HUES48 (cell line): ENCODE measurements at regions not wholly inside any gene's neighbourhood (a gene's known extent, or its start where the extent isn't known, plus 50 kb on each side); places are given as distances from the start of the nearest gene placed in this dataset.

Source experiments
- H3K27ac ChIP-seq: one replicate; pipeline ENCODE4 v1.7.0; 2013; ENCODE audit warnings: low read depth, low read length, inconsistent platforms
- H3K27me3 ChIP-seq: 2 replicates; pipeline ENCODE4 v1.6.1; 2013; ENCODE audit warnings: mild to moderate bottlenecking, low read length; ENCODE audit not compliant: control insufficient read depth, insufficient read depth
- H3K36me3 ChIP-seq: 2 replicates; pipeline ENCODE4 v1.6.1; 2013; ENCODE audit warnings: low read length; ENCODE audit not compliant: control insufficient read depth, insufficient read depth
- H3K4me1 ChIP-seq: 2 replicates; pipeline ENCODE4 v1.6.1; 2013; ENCODE audit warnings: mild to moderate bottlenecking, low read length; ENCODE audit not compliant: control insufficient read depth, insufficient read depth
- H3K4me3 ChIP-seq: 2 replicates; pipeline ENCODE4 v1.5.1; 2013; ENCODE audit warnings: mild to moderate bottlenecking, low read depth, low read length
- H3K9ac ChIP-seq: 2 replicates; pipeline ENCODE4 v1.6.1; 2013; ENCODE audit warnings: mild to moderate bottlenecking, low read depth, low read length, moderate library complexity
- H3K9me3 ChIP-seq: 2 replicates; pipeline ENCODE4 v1.6.1; 2013; ENCODE audit warnings: low read length; ENCODE audit not compliant: control insufficient read depth, insufficient read depth

DNA sequence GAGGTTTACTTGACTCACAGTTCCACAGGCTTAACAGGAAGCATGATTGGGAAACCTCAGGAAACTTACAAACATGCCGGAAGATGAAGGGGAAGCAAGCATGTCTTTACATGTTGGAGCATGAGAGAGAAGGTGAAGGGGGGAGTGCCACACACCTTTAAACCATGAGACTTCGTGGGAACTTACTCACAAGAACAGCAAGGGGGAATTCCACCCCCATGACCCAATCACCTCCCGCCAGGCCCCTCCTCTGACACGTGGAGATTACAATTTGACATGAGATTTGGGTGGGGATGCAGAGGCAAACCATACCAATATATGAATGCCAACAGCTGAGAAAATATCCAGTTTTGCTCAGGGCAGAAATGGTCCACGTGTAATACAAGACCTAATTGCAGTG, 518.6 kb downstream of the VRK1 start:
- Histone ChIP-seq H3K27me3 (no peaks in the 10 kb centered on the region), H3K27ac (no peak overlapping the region), H3K9ac (no peak overlapping the region), H3K4me1 (no peaks in the 10 kb centered on the region), H3K36me3 (no peaks in the 10 kb centered on the region), H3K4me3 (no peak overlapping the region), H3K9me3 (no peaks in the 10 kb centered on the region)

DNA sequence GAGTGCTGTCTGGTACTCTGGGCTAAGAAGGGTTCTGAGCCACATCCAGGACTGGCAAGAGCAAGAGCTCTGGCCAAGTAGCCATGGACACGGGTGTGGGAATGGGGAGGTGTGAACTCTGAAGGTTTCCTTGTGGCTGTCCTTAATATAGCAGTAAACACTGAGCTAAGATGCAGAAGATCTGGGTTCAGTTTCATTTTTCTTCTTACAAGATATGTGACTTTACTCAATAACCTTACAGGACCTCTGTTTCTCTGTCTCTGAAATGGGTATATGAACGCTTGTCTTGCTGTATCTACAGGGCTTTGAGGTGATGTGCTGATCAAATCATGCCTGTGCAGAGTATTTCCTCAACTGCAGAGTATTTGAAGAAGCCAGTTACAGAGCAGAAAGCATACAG, 521.2 kb downstream of the VRK1 start:
- Histone ChIP-seq H3K36me3 (no peaks in the 10 kb centered on the region), H3K4me1 (no peaks in the 10 kb centered on the region), H3K27me3 (no peaks in the 10 kb centered on the region), H3K9me3 (no peaks in the 10 kb centered on the region), H3K27ac (no peak overlapping the region), H3K9ac (no peak overlapping the region), H3K4me3 (no peak overlapping the region)

DNA sequence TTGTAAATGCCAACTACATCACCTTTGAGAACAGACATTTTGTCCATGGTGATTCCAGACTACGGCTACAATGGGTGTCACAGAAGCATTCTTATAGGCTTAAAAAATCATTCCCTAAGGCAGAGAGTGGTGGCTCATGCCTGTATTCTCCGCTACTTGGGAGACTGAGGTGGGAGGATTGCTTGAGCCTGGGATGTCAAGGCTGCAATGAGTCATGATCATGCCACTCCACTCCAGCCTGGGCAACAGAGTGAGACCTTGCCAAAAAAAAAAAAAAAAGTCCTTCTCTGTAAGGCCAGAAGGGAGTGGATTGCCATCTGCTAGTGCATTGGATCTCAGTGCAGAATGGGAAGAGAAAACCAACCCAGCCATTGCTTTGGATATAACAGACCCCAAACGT, 522.5 kb downstream of the VRK1 start:
- no peak overlapping the region for H3K4me3 ChIP-seq
- no peak overlapping the region for H3K9ac ChIP-seq
- H3K9me3 ChIP-seq: no peaks in the 10 kb centered on the region
- H3K27me3 ChIP-seq: no peaks in the 10 kb centered on the region
- no peaks in the 10 kb centered on the region for H3K4me1 ChIP-seq
- no peak overlapping the region for H3K27ac ChIP-seq
- no peaks in the 10 kb centered on the region for H3K36me3 ChIP-seq

DNA sequence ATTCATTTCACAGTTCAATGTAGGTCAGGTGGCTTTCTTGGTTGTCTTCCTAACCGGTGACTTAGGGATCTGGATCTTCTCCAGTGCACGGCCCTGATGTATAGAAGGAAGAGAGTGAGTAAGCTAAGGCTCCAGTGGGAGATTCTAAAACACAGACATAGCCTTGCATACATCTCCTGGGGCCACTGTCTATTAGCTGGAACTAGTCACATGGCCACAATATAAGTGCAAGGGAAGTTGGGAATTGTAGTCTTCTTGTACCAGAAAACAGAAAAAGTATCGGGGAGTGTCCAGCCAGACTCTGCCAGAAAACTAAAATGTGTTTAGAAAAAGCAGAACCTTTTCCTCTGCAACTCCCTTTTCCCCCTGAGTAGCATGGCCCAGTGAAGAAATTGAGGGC, 531.6 kb downstream of the VRK1 start:
- Histone ChIP-seq H3K36me3 (no peaks in the 10 kb centered on the region), H3K27me3 (no peaks in the 10 kb centered on the region), H3K4me1 (0 out of 2 replicates have a peak, but pooled peaks cover 2% of the 10 kb centered on the region), H3K9me3 (no peaks in the 10 kb centered on the region), H3K9ac (no peak overlapping the region), H3K4me3 (no peak overlapping the region), H3K27ac (no peak overlapping the region)

DNA sequence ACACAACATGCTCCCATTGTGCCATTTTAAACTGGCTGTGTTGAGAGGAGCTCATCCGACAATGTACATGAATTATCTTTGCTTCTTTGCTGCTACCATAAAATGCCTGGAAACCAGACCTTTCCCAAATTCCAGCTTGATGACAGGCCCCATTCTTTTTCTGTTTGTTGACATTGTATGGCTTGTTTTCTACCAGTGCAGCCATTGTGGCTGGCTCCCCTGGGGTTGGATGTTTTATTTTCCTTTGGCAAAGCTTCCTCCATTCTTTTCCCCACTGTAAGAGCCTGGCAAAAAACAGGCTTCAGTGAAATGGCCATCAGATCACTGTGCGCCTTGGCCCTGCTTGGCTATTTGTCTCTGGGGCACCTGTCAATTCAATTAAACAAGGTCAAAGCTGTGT, 532.5 kb downstream of the VRK1 start:
- Histone ChIP-seq H3K9me3 (no peaks in the 10 kb centered on the region), H3K27me3 (no peaks in the 10 kb centered on the region), H3K27ac (no peak overlapping the region), H3K36me3 (no peaks in the 10 kb centered on the region), H3K4me1 (0 out of 2 replicates have a peak, but pooled peaks cover 2% of the 10 kb centered on the region), H3K9ac (no peak overlapping the region), H3K4me3 (no peak overlapping the region)

DNA sequence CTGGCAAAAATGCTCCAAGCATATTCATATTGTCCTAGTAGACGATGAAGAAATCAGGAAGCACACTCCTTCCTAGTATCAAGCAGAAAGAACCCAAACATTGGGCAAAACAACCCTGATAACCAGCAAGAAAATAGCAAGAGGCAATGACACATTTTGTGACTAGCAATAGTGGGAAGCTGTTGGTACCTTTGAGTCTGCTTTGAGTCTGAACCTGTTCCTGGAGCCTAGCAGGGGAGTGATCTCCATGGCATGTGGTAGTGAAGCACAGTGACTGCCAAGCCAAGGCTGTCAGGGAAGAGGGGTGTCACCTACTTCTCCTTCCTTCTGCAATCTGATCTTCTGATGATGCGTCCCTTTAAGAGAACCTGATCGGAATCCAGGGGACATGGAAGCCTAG, 533.9 kb downstream of the VRK1 start:
- no peaks in the 10 kb centered on the region for H3K9me3 ChIP-seq
- H3K27ac ChIP-seq: no peak overlapping the region
- no peaks in the 10 kb centered on the region for H3K27me3 ChIP-seq
- 0 out of 2 replicates have a peak, but pooled peaks cover 2% of the 10 kb centered on the region for H3K4me1 ChIP-seq
- no peak overlapping the region for H3K4me3 ChIP-seq
- H3K9ac ChIP-seq: no peak overlapping the region
- no peaks in the 10 kb centered on the region for H3K36me3 ChIP-seq

DNA sequence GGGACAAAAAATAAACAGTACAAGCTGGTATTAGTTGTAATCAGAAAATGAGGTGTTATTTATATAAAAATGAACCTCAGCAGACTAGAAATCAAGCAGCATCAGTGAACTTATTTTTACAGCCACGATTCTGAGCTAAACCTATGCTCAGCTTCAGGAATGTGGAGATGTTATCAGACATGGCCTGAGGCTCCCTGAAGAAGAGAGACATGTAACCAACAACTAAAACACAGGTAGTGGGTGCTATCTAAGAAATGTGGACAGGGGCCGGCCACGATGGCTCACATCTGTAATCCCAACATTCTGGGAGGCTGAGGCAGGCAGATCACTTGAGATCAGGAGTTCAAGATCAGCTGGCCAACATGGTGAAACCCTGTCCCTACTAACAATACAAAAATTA, 534.3 kb downstream of the VRK1 start:
- no peaks in the 10 kb centered on the region for H3K9me3 ChIP-seq
- no peak overlapping the region for H3K9ac ChIP-seq

DNA sequence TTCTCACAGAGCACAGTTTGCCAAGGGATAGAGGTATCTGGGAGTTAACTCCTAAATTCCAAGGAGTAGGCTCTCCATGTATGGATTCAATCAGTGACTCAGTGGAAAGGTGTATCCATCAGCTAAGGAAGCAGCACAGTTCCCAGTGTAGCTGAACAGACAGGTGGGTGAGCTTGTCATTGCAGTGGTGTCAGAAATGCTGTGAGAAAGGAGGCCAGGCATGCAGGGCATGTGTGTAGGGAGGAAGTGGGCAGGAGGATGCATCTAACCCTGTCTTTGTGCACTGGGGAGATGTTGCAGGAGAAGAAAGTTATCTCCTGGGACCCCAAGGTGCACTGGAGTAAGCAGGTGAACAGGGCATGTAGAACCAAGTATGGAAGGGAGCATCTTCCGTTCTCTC, 539.0 kb downstream of the VRK1 start:
- H3K36me3 ChIP-seq: no peaks in the 10 kb centered on the region
- H3K27ac ChIP-seq: no peak overlapping the region
- H3K27me3 ChIP-seq: no peaks in the 10 kb centered on the region
- H3K4me3 ChIP-seq: no peak overlapping the region
- no peaks in the 10 kb centered on the region for H3K4me1 ChIP-seq
- H3K9me3 ChIP-seq: peaks cover 12% of the 10 kb centered on the region; the same call in 1 of the 2 replicates
- no peak overlapping the region for H3K9ac ChIP-seq

More for the DNA sequence above, 534.3 kb downstream of the VRK1 start:
- Histone ChIP-seq H3K36me3 (no peaks in the 10 kb centered on the region), H3K27ac (no peak overlapping the region), H3K4me3 (no peak overlapping the region), H3K4me1 (0 out of 2 replicates have a peak, but pooled peaks cover 2% of the 10 kb centered on the region), H3K27me3 (no peaks in the 10 kb centered on the region)

DNA sequence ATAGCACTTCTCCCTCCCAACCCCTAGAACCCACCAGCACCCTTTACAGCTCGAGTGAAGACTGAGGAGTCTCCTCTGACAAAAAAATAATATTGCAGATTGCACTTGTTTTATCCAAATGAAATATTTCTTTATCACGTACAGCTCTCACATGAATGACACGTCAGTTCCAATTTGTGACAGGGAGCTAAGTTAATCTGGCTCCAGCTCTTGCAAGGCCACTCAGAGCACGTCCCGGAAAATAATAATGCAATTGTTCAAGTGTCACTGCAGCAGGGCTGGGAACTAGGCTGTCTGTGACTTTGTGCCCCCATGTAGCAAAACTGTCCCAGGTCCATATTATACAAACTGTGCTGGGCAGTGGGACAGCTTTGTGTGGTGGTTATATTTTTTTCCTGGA, 539.6 kb downstream of the VRK1 start:
- H3K4me3 ChIP-seq: no peak overlapping the region
- H3K27me3 ChIP-seq: no peaks in the 10 kb centered on the region
- no peak overlapping the region for H3K27ac ChIP-seq
- no peak overlapping the region for H3K9ac ChIP-seq
- H3K36me3 ChIP-seq: no peaks in the 10 kb centered on the region
- no peaks in the 10 kb centered on the region for H3K4me1 ChIP-seq
- peaks cover 12% of the 10 kb centered on the region; the same call in 1 of the 2 replicates for H3K9me3 ChIP-seq

DNA sequence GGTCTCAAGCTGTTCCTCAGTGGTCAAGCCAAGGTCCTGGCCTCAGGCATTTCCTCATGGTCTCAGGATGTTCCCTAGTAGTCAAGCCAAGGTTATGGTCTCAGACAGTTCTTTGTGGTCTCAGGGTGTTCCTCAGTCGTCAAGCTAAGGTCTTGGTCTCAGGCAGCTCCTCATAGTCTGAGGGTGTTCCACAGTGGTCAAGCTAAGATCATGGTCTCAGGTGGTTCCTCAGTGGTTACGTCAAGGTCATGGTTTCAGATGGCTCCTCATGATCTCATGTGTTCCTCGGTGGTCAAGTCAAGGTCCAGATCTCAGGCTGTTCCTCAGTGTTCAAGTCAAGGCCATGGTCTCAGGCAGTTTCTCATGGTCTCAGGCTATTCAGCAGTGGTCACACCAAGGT, 540.1 kb downstream of the VRK1 start:
- Histone ChIP-seq H3K4me3 (no peak overlapping the region), H3K36me3 (no peaks in the 10 kb centered on the region), H3K9me3 (peaks cover 12% of the 10 kb centered on the region; the same call in 1 of the 2 replicates), H3K27ac (no peak overlapping the region), H3K4me1 (no peaks in the 10 kb centered on the region), H3K9ac (no peak overlapping the region), H3K27me3 (no peaks in the 10 kb centered on the region)

DNA sequence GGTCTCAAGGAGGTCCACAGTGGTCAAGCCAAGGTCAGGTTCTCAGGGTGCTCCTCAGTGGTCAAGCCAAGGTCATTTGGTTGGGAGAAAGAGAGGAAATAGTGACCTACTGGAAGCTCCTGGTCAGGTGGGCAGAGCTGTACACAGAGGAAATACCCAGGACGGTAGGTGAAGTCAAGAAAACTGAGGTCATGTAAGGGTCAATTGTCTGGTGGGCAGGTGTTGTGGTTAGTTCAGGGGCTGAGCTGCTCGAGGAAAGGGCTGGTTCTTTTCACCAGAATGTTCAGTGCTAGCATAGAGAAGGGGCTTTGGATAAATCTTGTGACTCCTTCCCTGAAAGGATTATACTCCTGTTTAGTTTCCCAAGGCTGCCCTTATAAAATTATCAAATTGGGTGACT, 540.5 kb downstream of the VRK1 start:
- Histone ChIP-seq H3K27ac (no peak overlapping the region), H3K9me3 (peaks cover 12% of the 10 kb centered on the region; the same call in 1 of the 2 replicates), H3K9ac (no peak overlapping the region), H3K36me3 (no peaks in the 10 kb centered on the region), H3K4me3 (no peak overlapping the region), H3K27me3 (no peaks in the 10 kb centered on the region), H3K4me1 (no peaks in the 10 kb centered on the region)

DNA sequence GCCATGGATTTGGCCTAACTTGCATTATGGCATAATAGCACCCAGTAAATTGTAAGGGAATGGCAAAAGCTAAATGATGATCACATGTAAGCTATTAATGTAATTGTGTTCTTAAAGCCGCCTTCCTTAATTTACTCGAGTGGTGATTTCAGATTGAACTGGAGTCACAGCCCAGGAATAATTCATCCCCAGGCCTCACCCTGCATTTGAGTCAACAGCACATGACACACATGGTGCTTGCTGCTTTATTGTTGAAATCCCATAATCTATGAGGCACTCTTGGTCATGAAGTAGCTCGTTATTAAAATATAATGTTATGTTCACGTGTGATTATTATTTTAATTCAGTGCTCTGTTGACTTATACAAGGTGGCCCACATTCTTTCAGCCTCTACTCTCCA, 547.5 kb downstream of the VRK1 start:
- no peak overlapping the region for H3K27ac ChIP-seq
- H3K27me3 ChIP-seq: no peaks in the 10 kb centered on the region
- H3K9ac ChIP-seq: no peak overlapping the region
- H3K9me3 ChIP-seq: peaks cover 11% of the 10 kb centered on the region; the same call in 1 of the 2 replicates
- no peaks in the 10 kb centered on the region for H3K36me3 ChIP-seq
- H3K4me1 ChIP-seq: no peaks in the 10 kb centered on the region
- H3K4me3 ChIP-seq: no peak overlapping the region
